HG02571 (cell line): ENCODE measurements at regions not wholly inside any gene's neighbourhood (a gene's known extent, or its start where the extent isn't known, plus 50 kb on each side); places are given as distances from the start of the nearest gene placed in this dataset.

ENCODE experiments used
- ATAC-seq: cut with Tn5 transposase; IDR thresholded peaks from one replicate; pipeline ENCODE4 v1.9.1; 2021; ENCODE audit warnings: mild to moderate bottlenecking, moderate library complexity; ENCODE audit not compliant: unreplicated experiment

GRCh38 chr10:90650858-90651257 is 207.0 kb downstream of the HTR7 start:
- no peak for ATAC-seq

GRCh38 chr10:90652519-90652918 is 205.3 kb downstream of the HTR7 start:
- ATAC-seq, result no peak

GRCh38 chr10:90658791-90659190 is 199.0 kb downstream of the HTR7 start:
- no peak for ATAC-seq

GRCh38 chr10:90665905-90666662 is 191.8 kb downstream of the HTR7 start:
- ATAC-seq, result no peak

GRCh38 chr10:90674461-90674860 is 183.4 kb downstream of the HTR7 start:
- no peak for ATAC-seq

GRCh38 chr10:90674928-90675327 is 182.9 kb downstream of the HTR7 start:
- ATAC-seq, result no peak

- ATAC-seq, result no peak
Observed at GRCh38 chr10:90675621-90676020, 182.2 kb downstream of the HTR7 start.
